ENCODE measurements at regions not wholly inside any gene's neighbourhood (a gene's known extent, or its start where the extent isn't known, plus 50 kb on each side); places are given as distances from the start of the nearest gene placed in this dataset.

- no peak for TF ChIP-seq ETV5 (CRISPR knock-in tag; IDR thresholded peaks at IDR 0.05; ENCODE audit: borderline replicate concordance)
Measured at GRCh38 chr1:191541758-191542157, 616.5 kb upstream of the RGS18 start (continued).

DNA sequence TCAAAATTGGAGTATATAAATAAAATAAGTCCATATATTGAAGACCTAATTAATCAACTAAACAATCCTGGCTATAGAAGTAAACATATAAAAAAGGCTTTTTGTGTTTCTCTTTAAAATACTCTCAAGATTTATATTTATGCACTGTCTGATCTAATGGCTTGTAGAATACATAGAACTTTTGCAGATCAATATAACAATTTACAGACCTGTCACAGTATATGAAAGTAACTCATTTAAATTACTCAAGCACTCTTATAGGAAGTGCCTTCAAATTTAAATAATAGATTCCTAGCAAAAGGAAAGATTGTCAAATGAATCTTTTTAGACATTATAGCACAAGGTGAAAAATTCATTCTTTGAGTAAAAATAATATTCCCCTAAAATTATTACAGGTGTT lies 615.8 kb upstream of the RGS18 start:
- CTCF ChIA-PET (ENCODE audit: low intra/inter-chr PET ratio, low total read pairs) = no interaction called here
- no TSS peak for BruUV-seq (replicated peaks)
- DNase-seq (ENCODE audit: low spot score) (no peak), ATAC-seq (no peak), FAIRE-seq (no peak)
- H3K4me1 ChIP-seq (ENCODE audit: insufficient read depth, low read length) = no peaks in the 10 kb centered on the region
- no peak overlapping the region for H3K9ac ChIP-seq (ENCODE audit: insufficient read depth, low read depth, low read length)
- peaks cover 7% of the 10 kb centered on the region; the same call in 1 of the 2 replicates for H3K9me3 ChIP-seq (ENCODE audit: low read length)
- no peak for TF ChIP-seq SAFB2 (CRISPR knock-in tag; IDR thresholded peaks at IDR 0.05; ENCODE audit: borderline replicate concordance, low read depth)
- no peak for TF ChIP-seq TGIF2 (CRISPR knock-in tag; IDR thresholded peaks at IDR 0.05)
- TF ChIP-seq ZNF549 (CRISPR knock-in tag; IDR thresholded peaks at IDR 0.05) = no peak
- no peak for TF ChIP-seq ZNF230 (CRISPR knock-in tag; IDR thresholded peaks at IDR 0.05)
- no peak for TF ChIP-seq MAFF (IDR thresholded peaks at IDR 0.05; ENCODE audit: low read depth, low read length)
- no peak for TF ChIP-seq PPARG (CRISPR knock-in tag; conservative IDR thresholded peaks at IDR 0.05)
- TF ChIP-seq, protein P1, sequence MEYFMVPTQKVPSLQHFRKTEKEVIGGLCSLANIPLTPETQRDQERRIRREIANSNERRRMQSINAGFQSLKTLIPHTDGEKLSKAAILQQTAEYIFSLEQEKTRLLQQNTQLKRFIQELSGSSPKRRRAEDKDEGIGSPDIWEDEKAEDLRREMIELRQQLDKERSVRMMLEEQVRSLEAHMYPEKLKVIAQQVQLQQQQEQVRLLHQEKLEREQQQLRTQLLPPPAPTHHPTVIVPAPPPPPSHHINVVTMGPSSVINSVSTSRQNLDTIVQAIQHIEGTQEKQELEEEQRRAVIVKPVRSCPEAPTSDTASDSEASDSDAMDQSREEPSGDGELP (IDR thresholded peaks at IDR 0.05; ENCODE audit: borderline replicate concordance, low read depth) = no peak
- no peak for TF ChIP-seq ZNF660 (CRISPR knock-in tag; IDR thresholded peaks at IDR 0.05; ENCODE audit: borderline replicate concordance, low read depth)
- TF ChIP-seq, protein P2, sequence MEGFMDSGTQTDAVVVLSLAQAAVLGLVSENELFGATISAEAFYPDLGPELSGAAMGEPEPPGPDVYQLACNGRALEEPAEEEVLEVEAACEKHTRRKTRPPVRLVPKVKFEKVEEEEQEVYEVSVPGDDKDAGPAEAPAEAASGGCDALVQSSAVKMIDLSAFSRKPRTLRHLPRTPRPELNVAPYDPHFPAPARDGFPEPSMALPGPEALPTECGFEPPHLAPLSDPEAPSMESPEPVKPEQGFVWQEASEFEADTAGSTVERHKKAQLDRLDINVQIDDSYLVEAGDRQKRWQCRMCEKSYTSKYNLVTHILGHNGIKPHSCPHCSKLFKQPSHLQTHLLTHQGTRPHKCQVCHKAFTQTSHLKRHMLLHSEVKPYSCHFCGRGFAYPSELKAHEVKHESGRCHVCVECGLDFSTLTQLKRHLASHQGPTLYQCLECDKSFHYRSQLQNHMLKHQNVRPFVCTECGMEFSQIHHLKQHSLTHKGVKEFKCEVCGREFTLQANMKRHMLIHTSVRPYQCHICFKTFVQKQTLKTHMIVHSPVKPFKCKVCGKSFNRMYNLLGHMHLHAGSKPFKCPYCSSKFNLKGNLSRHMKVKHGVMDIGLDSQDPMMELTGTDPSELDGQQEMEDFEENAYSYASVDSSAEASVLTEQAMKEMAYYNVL (CRISPR knock-in tag; IDR thresholded peaks at IDR 0.05; ENCODE audit: borderline replicate concordance) = no peak
- no peak for TF ChIP-seq ZNF446 (CRISPR knock-in tag; IDR thresholded peaks at IDR 0.05)
- no peak for TF ChIP-seq TRIM22 (IDR thresholded peaks at IDR 0.05)
- TF ChIP-seq, protein P3, sequence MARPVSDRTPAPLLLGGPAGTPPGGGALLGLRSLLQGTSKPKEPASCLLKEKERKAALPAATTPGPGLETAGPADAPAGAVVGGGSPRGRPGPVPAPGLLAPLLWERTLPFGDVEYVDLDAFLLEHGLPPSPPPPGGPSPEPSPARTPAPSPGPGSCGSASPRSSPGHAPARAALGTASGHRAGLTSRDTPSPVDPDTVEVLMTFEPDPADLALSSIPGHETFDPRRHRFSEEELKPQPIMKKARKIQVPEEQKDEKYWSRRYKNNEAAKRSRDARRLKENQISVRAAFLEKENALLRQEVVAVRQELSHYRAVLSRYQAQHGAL (CRISPR knock-in tag; IDR thresholded peaks at IDR 0.05; ENCODE audit: not compliant biosample characterization) = no peak
- in situ Hi-C loops (cut with HindIII; ENCODE audit: extremely low pct_ligation_motif_present, low pct_unique_long_range_greater_than_20kb) (no loop called here), intact Hi-C loops (cut with micrococcal nuclease; ENCODE audit: unreplicated experiment) (no loop called here)
- H4K20me1 ChIP-seq (ENCODE audit: insufficient read depth, low read length) = no peaks in the 10 kb centered on the region
- H3K27me3 ChIP-seq (ENCODE audit: control insufficient read depth in 1 of 2, insufficient read depth in 2 of 2, low read length in 2 of 2) = no peaks in the 10 kb centered on the region
- H3K4me2 ChIP-seq (ENCODE audit: low read depth, low read length) = no peak overlapping the region
- no peaks in the 10 kb centered on the region for H3K79me2 ChIP-seq (ENCODE audit: insufficient read depth, low read length)
- H2AFZ ChIP-seq (ENCODE audit: low read length) = no peak overlapping the region
- no peak overlapping the region for H3K27ac ChIP-seq (ENCODE audit: extremely low read length, insufficient read depth, low read length)
- no peaks in the 10 kb centered on the region for H3K36me3 ChIP-seq (replicated peaks in 1 of 2; ENCODE audit: control insufficient read depth in 1 of 2, insufficient read depth in 2 of 2, low read length in 2 of 2)
- H3K4me3 ChIP-seq (replicated peaks in 1 of 3; ENCODE audit: insufficient read depth in 1 of 3, low read depth in 2 of 3, low read length in 3 of 3) = no peak overlapping the region
- POLR2A ChIA-PET = no interaction called here

Data from HepG2 (cell line).